Peyer's patch (tissue), 4 donors: ENCODE measurements at regions not wholly inside any gene's neighbourhood (a gene's known extent, or its start where the extent isn't known, plus 50 kb on each side); places are given as distances from the start of the nearest gene placed in this dataset.

Source experiments
- DNase-seq, 3 donors: peaks; one replicate each; pipeline ENCODE4 v3.0.0-alpha.2; 2017 to 2019
- H3K27ac ChIP-seq, 4 donors: fragments of 200-600 bp; sonication (generic); one replicate each; pipeline ENCODE4 v1.5.1; 2016 to 2019
- H3K27me3 ChIP-seq, 2 donors: fragments of 200-600 bp; sonication (generic); one replicate each; pipeline ENCODE4 v1.5.1; 2019
- H3K36me3 ChIP-seq, 3 donors: fragments of 200-600 bp; sonication (generic); one replicate each; pipeline ENCODE4 v1.5.1; 2016 to 2019
- H3K4me1 ChIP-seq, 4 donors: fragments of 200-600 bp; sonication (generic); one replicate each; pipeline ENCODE4 v1.5.1; 2016 to 2019
- H3K4me3 ChIP-seq, 4 donors: fragments of 200-600 bp; sonication (generic); 1 replicate in 3 of 4; 2 replicates in 1 of 4; pipeline ENCODE4 v1.5.1; 2016 to 2019; ENCODE audit warnings: mild to moderate bottlenecking in 1 of 4
- H3K9me3 ChIP-seq, 4 donors: fragments of 200-600 bp; sonication (generic); one replicate each; pipeline ENCODE4 v1.5.1; 2016 to 2019; ENCODE audit warnings: mild to moderate bottlenecking in 1 of 4
- CTCF ChIP-seq, 6 experiments: fragments of 450-650 bp in 4 of 6; fragments of 200-600 bp in 2 of 6; sonication (generic) in 1 of 6; IDR thresholded peaks; one replicate each; pipeline ENCODE4 v1.5.1; 2017 to 2019; ENCODE audit warnings: antibody characterized with exemption in 6 of 6, mild to moderate bottlenecking in 3 of 6, moderate library complexity in 1 of 6
- POLR2A ChIP-seq, 2 donors: fragments of 450-650 bp; IDR thresholded peaks; one replicate each; pipeline ENCODE4 v1.5.1; 2017; ENCODE audit warnings: antibody characterized with exemption in 2 of 2, mild to moderate bottlenecking in 2 of 2, moderate library complexity in 2 of 2

- Histone ChIP-seq H3K9me3 (no peaks in the 10 kb centered on the region), H3K27me3 (no peaks in the 10 kb centered on the region), H3K4me3 (no peak overlapping the region), H3K27ac (no peak overlapping the region), H3K4me1 (peaks cover 0 to 15% (median 0%) of the 10 kb centered on the region in 4 donors), H3K36me3 (no peaks in the 10 kb centered on the region)
- peak in 1 of 3 donors; percentile 34 for DNase-seq
- TF ChIP-seq CTCF (IDR thresholded peaks at IDR 0.05), result no peak
- no peak for TF ChIP-seq POLR2A (IDR thresholded peaks at IDR 0.05)
These were observed 109.4 kb upstream of the ARMC2 start for GRCh38 chr6:108738684-108739416.

GRCh38 chr6:108739496-108740330 is 108.5 kb upstream of the ARMC2 start:
- Histone ChIP-seq H3K36me3 (no peaks in the 10 kb centered on the region), H3K27ac (no peak overlapping the region), H3K4me1 (peaks cover 0 to 13% (median 0%) of the 10 kb centered on the region in 4 donors), H3K4me3 (no peak overlapping the region), H3K9me3 (no peaks in the 10 kb centered on the region), H3K27me3 (no peaks in the 10 kb centered on the region)
- DNase-seq, result peak in 1 of 3 donors; percentile 27
- no peak for TF ChIP-seq CTCF (IDR thresholded peaks at IDR 0.05)
- no peak for TF ChIP-seq POLR2A (IDR thresholded peaks at IDR 0.05)

GRCh38 chr6:108741331-108741989 is 106.8 kb upstream of the ARMC2 start:
- Histone ChIP-seq H3K27ac (no peak overlapping the region), H3K9me3 (no peaks in the 10 kb centered on the region), H3K27me3 (no peaks in the 10 kb centered on the region), H3K36me3 (no peaks in the 10 kb centered on the region), H3K4me1 (peaks cover 0 to 13% (median 0%) of the 10 kb centered on the region in 4 donors), H3K4me3 (no peak overlapping the region)
- no peak for TF ChIP-seq CTCF (IDR thresholded peaks at IDR 0.05)
- TF ChIP-seq POLR2A (IDR thresholded peaks at IDR 0.05), result no peak
- DNase-seq, result peak in 1 of 3 donors; percentile 2

GRCh38 chr6:108742041-108742440 is 106.2 kb upstream of the ARMC2 start:
- H3K27me3 ChIP-seq, result no peaks in the 10 kb centered on the region
- no peaks in the 10 kb centered on the region for H3K36me3 ChIP-seq
- TF ChIP-seq POLR2A (IDR thresholded peaks at IDR 0.05) (no peak), CTCF (IDR thresholded peaks at IDR 0.05) (no peak)
- H3K9me3 ChIP-seq, result no peaks in the 10 kb centered on the region
- H3K4me3 ChIP-seq, result no peak overlapping the region
- peak in 1 of 3 donors; percentile 31 for DNase-seq
- peaks cover 0 to 14% (median 0%) of the 10 kb centered on the region in 4 donors for H3K4me1 ChIP-seq
- no peak overlapping the region for H3K27ac ChIP-seq

- H3K36me3 ChIP-seq, result no peaks in the 10 kb centered on the region
- peaks cover 0 to 3% of the 10 kb centered on the region in 2 donors for H3K27me3 ChIP-seq
- no peak overlapping the region for H3K27ac ChIP-seq
- no peak for DNase-seq
- H3K9me3 ChIP-seq, result no peaks in the 10 kb centered on the region
- peaks cover 0 to 14% (median 0%) of the 10 kb centered on the region in 4 donors for H3K4me1 ChIP-seq
- no peak overlapping the region for H3K4me3 ChIP-seq
- no peak for TF ChIP-seq POLR2A (IDR thresholded peaks at IDR 0.05)
- TF ChIP-seq CTCF (IDR thresholded peaks at IDR 0.05), result no peak
These were observed 103.8 kb upstream of the ARMC2 start for GRCh38 chr6:108744244-108744972.
